ENCODE measurements at regions not wholly inside any gene's neighbourhood (a gene's known extent, or its start where the extent isn't known, plus 50 kb on each side); places are given as distances from the start of the nearest gene placed in this dataset.
"Not testable (repeated sequence)": the region's sequence is repeated elsewhere in the genome, so short reads cannot be mapped to it uniquely, and the experiment has no call there.

- not testable (repeated sequence) for TF ChIP-seq POLR2AphosphoS5, TAF1, POLR2A, SPI1 (IDR thresholded peaks at IDR 0.05; ENCODE audit: low read depth, low read length)
Observed at GRCh38 chr9:39534897-39535296, 179.4 kb downstream of the SPATA31A1 start.

Data from GM12891 (cell line).